C4-2B (cell line): ENCODE measurements at regions not wholly inside any gene's neighbourhood (a gene's known extent, or its start where the extent isn't known, plus 50 kb on each side); places are given as distances from the start of the nearest gene placed in this dataset.
A peak's percentile ranks its signal among the peaks of the same experiment; 100 is the strongest.

Experiments used
- H3K27ac ChIP-seq: fragments of 450-650 bp; 2 replicates; pipeline ENCODE4 v1.5.1; 2017
- CTCF ChIP-seq: fragments of 450-650 bp; conservative IDR thresholded peaks from 2 replicates; pipeline ENCODE4 v1.5.1; 2017; ENCODE audit warnings: mild to moderate bottlenecking
- ZFX ChIP-seq: fragments of 450-650 bp; IDR thresholded peaks from 2 replicates; pipeline ENCODE4 v1.6.1; 2017

- no peak overlapping the region for H3K27ac ChIP-seq
- TF ChIP-seq ZFX (no peak), CTCF (no peak)
These were observed 167.6 kb upstream of the KLHL1 start for GRCh38 chr13:70275841-70276240.

GRCh38 chr13:70255406-70255991 is 147.2 kb upstream of the KLHL1 start:
- TF ChIP-seq ZFX: no peak
- TF ChIP-seq CTCF: no peak
- H3K27ac ChIP-seq: peak overlapping the region; percentile 37; the same call in 1 of the 2 replicates

GRCh38 chr13:70253834-70254233 is 145.6 kb upstream of the KLHL1 start:
- TF ChIP-seq ZFX (no peak), CTCF (no peak)
- H3K27ac ChIP-seq: no peak overlapping the region

GRCh38 chr13:70253411-70253810 is 145.2 kb upstream of the KLHL1 start:
- TF ChIP-seq CTCF (no peak), ZFX (no peak)
- no peak overlapping the region for H3K27ac ChIP-seq

GRCh38 chr13:70249332-70250064 is 141.2 kb upstream of the KLHL1 start:
- H3K27ac ChIP-seq: peak overlapping the region; percentile 71
- no peak for TF ChIP-seq CTCF
- no peak for TF ChIP-seq ZFX

GRCh38 chr13:70237131-70237530 is 128.9 kb upstream of the KLHL1 start:
- H3K27ac ChIP-seq: no peak overlapping the region
- TF ChIP-seq CTCF (no peak), ZFX (no peak)

- TF ChIP-seq ZFX (no peak), CTCF (no peak)
- H3K27ac ChIP-seq: no peak overlapping the region
These were observed 127.3 kb upstream of the KLHL1 start for GRCh38 chr13:70235565-70235964.
